Mucosa of rectum (tissue), 2 donors: ENCODE measurements at regions not wholly inside any gene's neighbourhood (a gene's known extent, or its start where the extent isn't known, plus 50 kb on each side); places are given as distances from the start of the nearest gene placed in this dataset.
A peak's percentile ranks its signal among the peaks of the same experiment; 100 is the strongest.

Experiments
- H3K27ac ChIP-seq, 2 donors: one replicate each; pipeline ENCODE4 v1.7.0; 2013; ENCODE audit warnings: inconsistent platforms in 2 of 2, low read depth in 2 of 2, low read length in 2 of 2
- H3K27me3 ChIP-seq, 2 donors: one replicate each; pipeline ENCODE4 v1.7.0; 2013; ENCODE audit warnings: low read length in 2 of 2; ENCODE audit not compliant: control insufficient read depth in 2 of 2, insufficient read depth in 2 of 2
- H3K36me3 ChIP-seq, 2 donors: one replicate each; pipeline ENCODE4 v1.7.0; 2013; ENCODE audit warnings: low read length in 2 of 2; ENCODE audit not compliant: control insufficient read depth in 2 of 2, insufficient read depth in 2 of 2
- H3K4me1 ChIP-seq, 2 donors: one replicate each; pipeline ENCODE4 v1.7.0; 2013; ENCODE audit warnings: low read length in 2 of 2, mild to moderate bottlenecking in 1 of 2; ENCODE audit not compliant: control insufficient read depth in 2 of 2, insufficient read depth in 2 of 2
- H3K4me3 ChIP-seq, 2 donors: one replicate each; pipeline ENCODE4 v1.7.0; 2013; ENCODE audit warnings: low read length in 2 of 2
- H3K9ac ChIP-seq, 2 donors: one replicate each; pipeline ENCODE4 v1.7.0; 2013; ENCODE audit warnings: low read length in 2 of 2, low read depth in 1 of 2, mild to moderate bottlenecking in 1 of 2
- H3K9me3 ChIP-seq, 2 donors: one replicate each; pipeline ENCODE4 v1.7.0; 2013; ENCODE audit warnings: low read length in 2 of 2; ENCODE audit not compliant: control insufficient read depth in 2 of 2
- donor health status: healthy.
- donor health status: Normal muscosa, but diverticular disease.

DNA sequence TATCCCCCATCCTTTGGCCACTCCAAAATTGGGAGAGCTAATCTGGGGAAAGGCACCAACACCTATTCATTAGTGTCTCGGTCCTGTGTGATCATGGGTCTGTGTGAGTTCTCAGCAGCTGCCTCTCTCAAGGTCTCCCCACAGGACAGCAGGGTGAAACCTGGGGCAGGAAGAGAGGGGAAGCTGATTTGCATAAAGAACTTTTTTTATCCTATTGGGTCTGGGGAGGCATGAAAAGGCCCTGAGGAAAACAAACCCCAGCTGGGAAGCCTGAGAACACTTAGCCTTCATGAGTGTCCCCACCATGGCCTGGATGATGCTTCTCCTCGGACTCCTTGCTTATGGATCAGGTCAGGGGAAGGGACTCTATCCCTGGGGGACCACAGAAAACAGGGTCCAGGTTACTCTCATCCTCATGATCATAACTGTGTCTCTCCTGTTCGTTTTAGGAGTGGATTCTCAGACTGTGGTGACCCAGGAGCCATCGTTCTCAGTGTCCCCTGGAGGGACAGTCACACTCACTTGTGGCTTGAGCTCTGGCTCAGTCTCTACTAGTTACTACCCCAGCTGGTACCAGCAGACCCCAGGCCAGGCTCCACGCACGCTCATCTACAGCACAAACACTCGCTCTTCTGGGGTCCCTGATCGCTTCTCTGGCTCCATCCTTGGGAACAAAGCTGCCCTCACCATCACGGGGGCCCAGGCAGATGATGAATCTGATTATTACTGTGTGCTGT is 116.0 kb upstream of the TOP3B start:
- Histone ChIP-seq H3K27me3 (no peaks in the 10 kb centered on the region), H3K27ac (peak overlapping the region in 1 of 2 donors; percentile 21), H3K9ac (no peak overlapping the region), H3K36me3 (no peaks in the 10 kb centered on the region), H3K4me1 (no peaks in the 10 kb centered on the region), H3K4me3 (no peak overlapping the region), H3K9me3 (no peaks in the 10 kb centered on the region)

DNA sequence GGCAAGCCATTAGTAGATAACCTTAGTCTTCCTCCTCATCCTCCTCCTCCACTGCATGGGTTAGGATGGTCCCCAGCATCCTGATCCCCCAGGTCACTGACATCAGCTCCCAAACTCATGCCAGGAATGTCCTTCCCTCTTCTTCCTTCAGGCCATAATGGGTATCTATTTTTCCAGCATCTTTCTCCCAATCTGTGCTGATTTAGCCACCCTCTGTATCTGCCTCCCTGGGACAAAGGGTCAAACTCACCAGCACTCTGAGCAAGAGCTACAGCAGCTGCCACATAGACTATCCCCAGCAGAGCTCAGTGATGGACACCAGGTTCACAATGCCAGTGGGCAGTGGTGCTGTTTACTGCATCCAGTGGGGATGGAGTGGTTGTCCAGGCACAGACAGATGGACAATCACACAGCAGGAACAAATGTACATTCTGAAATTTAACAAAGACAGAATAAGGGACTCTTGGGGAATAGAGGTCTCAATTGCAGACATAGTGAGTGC is 115.2 kb upstream of the TOP3B start:
- Histone ChIP-seq H3K36me3 (no peaks in the 10 kb centered on the region), H3K9me3 (no peaks in the 10 kb centered on the region), H3K27me3 (no peaks in the 10 kb centered on the region), H3K9ac (no peak overlapping the region), H3K4me3 (no peak overlapping the region), H3K27ac (no peak overlapping the region), H3K4me1 (no peaks in the 10 kb centered on the region)

DNA sequence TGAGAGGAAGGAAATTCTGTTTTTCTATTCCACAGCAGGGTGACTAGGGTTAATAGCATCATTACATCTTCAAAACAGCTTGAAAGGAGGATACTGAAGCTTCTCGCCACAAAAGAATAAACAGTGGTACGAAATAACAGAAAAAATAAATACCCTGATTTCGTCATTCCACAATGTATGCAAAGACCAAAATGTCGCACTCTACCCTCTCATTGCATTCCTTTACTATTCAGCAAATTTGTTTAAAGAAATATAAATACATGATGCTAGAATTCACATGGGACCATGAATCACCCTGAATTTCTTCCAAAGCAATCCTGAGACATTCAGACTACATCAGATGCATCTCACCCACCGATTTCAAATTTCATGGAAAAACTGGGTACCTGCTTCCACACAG is 112.3 kb upstream of the TOP3B start:
- no peak overlapping the region for H3K4me3 ChIP-seq
- H3K36me3 ChIP-seq: no peaks in the 10 kb centered on the region
- no peak overlapping the region for H3K27ac ChIP-seq
- H3K27me3 ChIP-seq: peaks cover 0 to 3% of the 10 kb centered on the region in 2 donors
- no peaks in the 10 kb centered on the region for H3K4me1 ChIP-seq
- H3K9me3 ChIP-seq: no peaks in the 10 kb centered on the region
- H3K9ac ChIP-seq: no peak overlapping the region

DNA sequence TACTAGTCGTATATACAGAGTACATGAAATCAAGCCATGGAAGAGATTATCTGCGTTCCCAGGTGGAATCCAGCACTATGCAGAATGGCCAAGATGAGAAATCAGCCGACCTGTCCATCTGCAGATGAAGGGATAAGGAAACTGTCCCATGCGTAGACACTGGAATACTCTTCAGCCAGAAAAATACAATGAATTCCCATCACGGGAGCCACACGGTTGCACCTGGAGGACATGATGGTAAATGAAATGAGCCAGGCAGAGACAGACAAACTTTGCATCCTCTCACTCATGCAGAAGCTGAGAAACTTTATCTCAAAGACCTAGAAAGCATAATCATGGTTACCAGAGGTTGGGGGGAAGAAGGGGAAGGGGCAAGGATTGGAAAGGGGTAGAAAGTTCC is 111.9 kb upstream of the TOP3B start:
- Histone ChIP-seq H3K27ac (no peak overlapping the region), H3K4me1 (no peaks in the 10 kb centered on the region), H3K27me3 (peaks cover 0 to 6% of the 10 kb centered on the region in 2 donors), H3K36me3 (no peaks in the 10 kb centered on the region), H3K9ac (no peak overlapping the region), H3K4me3 (no peak overlapping the region), H3K9me3 (no peaks in the 10 kb centered on the region)

DNA sequence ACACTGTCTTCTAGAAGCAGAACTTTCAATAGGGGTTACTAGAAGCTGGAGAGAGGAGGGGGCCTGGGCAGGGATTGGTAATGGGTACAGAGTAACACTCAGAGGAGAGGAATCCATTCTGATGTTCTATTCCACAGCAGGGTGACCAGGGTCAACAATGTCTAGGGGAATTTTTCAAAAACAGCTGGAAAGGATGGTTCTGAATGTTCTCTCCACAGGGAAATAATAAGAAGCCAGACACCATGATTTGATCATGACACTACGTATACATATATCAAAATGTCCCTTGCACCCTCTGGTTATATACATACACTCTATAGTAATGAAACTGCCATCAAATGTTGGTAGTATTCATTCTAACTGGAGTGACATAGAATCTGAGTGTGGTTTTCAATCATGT is 111.2 kb upstream of the TOP3B start:
- no peaks in the 10 kb centered on the region for H3K4me1 ChIP-seq
- no peaks in the 10 kb centered on the region for H3K9me3 ChIP-seq
- no peak overlapping the region for H3K9ac ChIP-seq
- H3K36me3 ChIP-seq: no peaks in the 10 kb centered on the region
- H3K27ac ChIP-seq: no peak overlapping the region
- peaks cover 0 to 6% of the 10 kb centered on the region in 2 donors for H3K27me3 ChIP-seq
- H3K4me3 ChIP-seq: no peak overlapping the region

DNA sequence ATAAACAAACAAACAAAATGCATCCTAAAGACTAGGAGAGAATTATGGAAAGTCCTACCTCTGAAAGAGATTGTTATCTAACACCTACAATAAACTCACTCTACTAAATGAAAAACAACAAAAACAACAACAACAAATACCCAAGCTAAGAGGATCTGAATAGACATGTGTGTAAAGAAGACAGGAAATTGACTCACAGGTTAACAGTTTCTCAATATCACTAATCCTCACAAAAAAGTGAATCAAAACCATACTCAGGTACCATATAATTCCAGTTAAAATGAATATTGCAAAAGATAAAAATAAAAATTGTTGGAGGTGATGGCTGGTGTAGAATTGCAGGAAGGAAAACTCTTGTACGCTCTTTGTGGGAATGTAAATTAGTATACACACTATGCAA is 110.4 kb upstream of the TOP3B start:
- Histone ChIP-seq H3K4me3 (no peak overlapping the region), H3K27ac (no peak overlapping the region), H3K9me3 (no peaks in the 10 kb centered on the region), H3K4me1 (no peaks in the 10 kb centered on the region), H3K9ac (no peak overlapping the region), H3K27me3 (peaks cover 2 to 7% of the 10 kb centered on the region in 2 donors), H3K36me3 (no peaks in the 10 kb centered on the region)

DNA sequence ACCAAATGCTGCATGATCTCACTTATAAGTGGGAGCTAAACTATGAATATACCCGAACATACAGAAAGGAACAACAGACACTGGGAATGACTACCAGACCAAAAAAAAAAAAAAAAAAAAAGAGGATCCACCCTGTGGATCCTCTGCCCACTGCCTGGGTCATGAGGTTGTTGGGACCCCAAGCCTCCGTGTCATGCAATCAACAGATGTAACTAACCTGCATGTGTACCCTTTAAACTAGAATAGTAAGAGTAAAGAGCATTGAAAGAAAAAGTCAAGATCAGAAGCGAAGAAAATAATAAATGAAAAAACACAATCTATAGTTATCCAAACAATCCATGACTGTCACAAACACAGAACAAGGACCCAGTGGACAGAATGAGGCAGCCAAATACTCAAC is 109.5 kb upstream of the TOP3B start:
- H3K9me3 ChIP-seq: no peaks in the 10 kb centered on the region
- H3K36me3 ChIP-seq: no peaks in the 10 kb centered on the region
- H3K4me3 ChIP-seq: no peak overlapping the region
- no peaks in the 10 kb centered on the region for H3K4me1 ChIP-seq
- no peak overlapping the region for H3K9ac ChIP-seq
- peaks cover 2 to 9% of the 10 kb centered on the region in 2 donors for H3K27me3 ChIP-seq
- H3K27ac ChIP-seq: no peak overlapping the region

DNA sequence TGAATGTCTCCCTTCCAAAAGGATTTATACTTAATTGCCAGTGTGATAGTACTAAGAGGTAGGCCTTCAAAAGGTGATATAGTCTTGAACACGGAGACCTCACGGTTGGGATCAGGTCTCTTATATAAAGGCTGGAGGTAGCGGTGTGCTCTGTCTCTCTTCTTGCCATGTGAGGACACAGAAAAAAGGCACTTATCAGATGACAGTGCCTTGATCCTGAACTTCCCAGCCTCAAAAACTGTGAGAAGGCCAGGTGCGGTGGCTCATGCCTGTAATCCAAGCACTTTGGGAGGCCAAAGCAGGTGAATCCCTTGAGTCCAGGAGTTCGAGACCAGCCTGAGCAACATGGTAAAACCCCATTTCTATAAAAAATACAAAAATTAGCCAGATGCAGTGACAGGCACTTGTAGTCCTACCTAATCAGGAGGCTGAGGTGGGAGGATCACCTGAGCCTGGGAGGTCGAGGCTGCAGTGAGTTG is 108.9 kb upstream of the TOP3B start:
- H3K9ac ChIP-seq: no peak overlapping the region
- no peak overlapping the region for H3K27ac ChIP-seq
- H3K9me3 ChIP-seq: no peaks in the 10 kb centered on the region
- H3K4me1 ChIP-seq: no peaks in the 10 kb centered on the region
- peaks cover 2 to 9% of the 10 kb centered on the region in 2 donors for H3K27me3 ChIP-seq
- H3K4me3 ChIP-seq: no peak overlapping the region
- H3K36me3 ChIP-seq: no peaks in the 10 kb centered on the region

DNA sequence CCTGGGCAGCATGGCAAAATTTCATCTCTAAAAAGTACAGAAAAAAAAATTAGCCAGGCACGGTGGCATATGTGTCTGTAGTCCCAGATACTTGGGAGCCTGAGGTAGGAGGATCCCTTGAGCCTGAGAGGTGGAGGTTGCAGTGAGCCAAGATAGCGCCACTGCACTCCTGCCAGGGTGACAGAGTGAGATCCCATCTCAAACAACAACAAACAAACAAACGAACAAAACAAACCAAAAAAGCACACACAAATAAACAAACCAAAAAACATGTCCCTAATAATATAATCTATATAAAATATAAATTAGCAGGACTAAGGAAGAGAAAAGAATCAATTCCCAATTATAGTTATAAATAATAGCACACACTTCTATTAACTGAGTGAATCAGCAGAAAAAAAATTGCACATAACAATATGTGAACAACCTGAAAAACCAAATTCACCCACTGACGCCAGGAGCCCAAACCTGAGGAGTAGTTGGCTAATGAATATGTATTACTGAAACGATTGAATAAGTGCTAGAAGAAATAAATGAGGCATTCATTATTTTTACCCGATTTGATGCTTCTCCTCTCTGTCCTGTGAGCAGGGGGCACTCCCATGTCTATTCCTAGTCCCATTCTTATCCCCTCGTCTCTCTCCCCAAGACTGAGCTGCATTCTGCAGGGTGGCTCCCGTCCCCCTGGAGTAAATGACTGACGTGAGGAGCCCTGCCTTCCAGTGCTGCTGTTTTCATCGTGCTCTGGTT is 108.2 kb upstream of the TOP3B start:
- no peaks in the 10 kb centered on the region for H3K36me3 ChIP-seq
- no peak overlapping the region for H3K9ac ChIP-seq
- H3K27ac ChIP-seq: no peak overlapping the region
- H3K4me1 ChIP-seq: no peaks in the 10 kb centered on the region
- H3K9me3 ChIP-seq: no peaks in the 10 kb centered on the region
- H3K4me3 ChIP-seq: no peak overlapping the region
- peaks cover 2 to 9% of the 10 kb centered on the region in 2 donors for H3K27me3 ChIP-seq
